ENCODE measurements at regions not wholly inside any gene's neighbourhood (a gene's known extent, or its start where the extent isn't known, plus 50 kb on each side); places are given as distances from the start of the nearest gene placed in this dataset.

GRCh38 chr7:85343484-85343883, 156.6 kb upstream of the SEMA3D start:
- TF ChIP-seq EZH2 (IDR thresholded peaks at IDR 0.05; ENCODE audit: borderline replicate concordance, low read depth, low read length, severe bottlenecking) (no peak), CTCF (IDR thresholded peaks at IDR 0.05; ENCODE audit: borderline replicate concordance, extremely low read depth, low read length, poor library complexity, severe bottlenecking) (no peak)
- no peak overlapping the region for H3K9ac ChIP-seq (ENCODE audit: low read depth, low read length)
- no peak overlapping the region for H3K4me2 ChIP-seq (ENCODE audit: insufficient read depth, low read length)
- no peaks in the 10 kb centered on the region for H3K79me2 ChIP-seq (ENCODE audit: insufficient read depth, low read length)
- no peaks in the 10 kb centered on the region for H3K27me3 ChIP-seq (ENCODE audit: insufficient read depth, low read length, poor library complexity)
- no peak for DNase-seq
- no peak for ATAC-seq (ENCODE audit: insufficient read depth, low read depth)
- no peaks in the 10 kb centered on the region for H4K20me1 ChIP-seq (ENCODE audit: insufficient read depth, low read length)
- no peak overlapping the region for H3K4me3 ChIP-seq (ENCODE audit: low read depth in 1 of 2, low read length in 2 of 2)
- H3K4me1 ChIP-seq (ENCODE audit: insufficient read depth, low read length): no peaks in the 10 kb centered on the region
- H3K9me3 ChIP-seq (ENCODE audit: insufficient read depth, low read length, severe bottlenecking): no peaks in the 10 kb centered on the region
- no peaks in the 10 kb centered on the region for H3K36me3 ChIP-seq (ENCODE audit: insufficient read depth, low read length)
- H2AFZ ChIP-seq (ENCODE audit: low read depth, low read length): no peak overlapping the region
- H3K27ac ChIP-seq (ENCODE audit: low read length): no peak overlapping the region

GRCh38 chr7:85342781-85343180, 155.9 kb upstream of the SEMA3D start:
- no peak overlapping the region for H3K9ac ChIP-seq (ENCODE audit: low read depth, low read length)
- H3K4me1 ChIP-seq (ENCODE audit: insufficient read depth, low read length): no peaks in the 10 kb centered on the region
- no peaks in the 10 kb centered on the region for H3K27me3 ChIP-seq (ENCODE audit: insufficient read depth, low read length, poor library complexity)
- no peaks in the 10 kb centered on the region for H3K9me3 ChIP-seq (ENCODE audit: insufficient read depth, low read length, severe bottlenecking)
- ATAC-seq (ENCODE audit: insufficient read depth, low read depth) (no peak), DNase-seq (no peak)
- no peaks in the 10 kb centered on the region for H4K20me1 ChIP-seq (ENCODE audit: insufficient read depth, low read length)
- H3K79me2 ChIP-seq (ENCODE audit: insufficient read depth, low read length): no peaks in the 10 kb centered on the region
- H3K36me3 ChIP-seq (ENCODE audit: insufficient read depth, low read length): no peaks in the 10 kb centered on the region
- no peak overlapping the region for H2AFZ ChIP-seq (ENCODE audit: low read depth, low read length)
- no peak for TF ChIP-seq CTCF (IDR thresholded peaks at IDR 0.05; ENCODE audit: borderline replicate concordance, extremely low read depth, low read length, poor library complexity, severe bottlenecking)
- no peak for TF ChIP-seq EZH2 (IDR thresholded peaks at IDR 0.05; ENCODE audit: borderline replicate concordance, low read depth, low read length, severe bottlenecking)
- no peak overlapping the region for H3K4me3 ChIP-seq (ENCODE audit: low read depth in 1 of 2, low read length in 2 of 2)
- H3K4me2 ChIP-seq (ENCODE audit: insufficient read depth, low read length): no peak overlapping the region
- H3K27ac ChIP-seq (ENCODE audit: low read length): no peak overlapping the region

GRCh38 chr7:85341973-85342372, 155.1 kb upstream of the SEMA3D start:
- DNase-seq (no peak), ATAC-seq (ENCODE audit: insufficient read depth, low read depth) (no peak)
- no peak overlapping the region for H3K4me2 ChIP-seq (ENCODE audit: insufficient read depth, low read length)
- H3K27ac ChIP-seq (ENCODE audit: low read length): no peak overlapping the region
- no peaks in the 10 kb centered on the region for H4K20me1 ChIP-seq (ENCODE audit: insufficient read depth, low read length)
- H3K36me3 ChIP-seq (ENCODE audit: insufficient read depth, low read length): no peaks in the 10 kb centered on the region
- H3K4me1 ChIP-seq (ENCODE audit: insufficient read depth, low read length): no peaks in the 10 kb centered on the region
- no peaks in the 10 kb centered on the region for H3K9me3 ChIP-seq (ENCODE audit: insufficient read depth, low read length, severe bottlenecking)
- H3K27me3 ChIP-seq (ENCODE audit: insufficient read depth, low read length, poor library complexity): no peaks in the 10 kb centered on the region
- H3K9ac ChIP-seq (ENCODE audit: low read depth, low read length): no peak overlapping the region
- H2AFZ ChIP-seq (ENCODE audit: low read depth, low read length): no peak overlapping the region
- H3K4me3 ChIP-seq (ENCODE audit: low read depth in 1 of 2, low read length in 2 of 2): no peak overlapping the region
- TF ChIP-seq EZH2 (IDR thresholded peaks at IDR 0.05; ENCODE audit: borderline replicate concordance, low read depth, low read length, severe bottlenecking): no peak
- no peak for TF ChIP-seq CTCF (IDR thresholded peaks at IDR 0.05; ENCODE audit: borderline replicate concordance, extremely low read depth, low read length, poor library complexity, severe bottlenecking)
- no peaks in the 10 kb centered on the region for H3K79me2 ChIP-seq (ENCODE audit: insufficient read depth, low read length)

GRCh38 chr7:85341121-85341520, 154.3 kb upstream of the SEMA3D start:
- no peaks in the 10 kb centered on the region for H3K79me2 ChIP-seq (ENCODE audit: insufficient read depth, low read length)
- no peaks in the 10 kb centered on the region for H3K36me3 ChIP-seq (ENCODE audit: insufficient read depth, low read length)
- no peak overlapping the region for H3K4me2 ChIP-seq (ENCODE audit: insufficient read depth, low read length)
- H3K9me3 ChIP-seq (ENCODE audit: insufficient read depth, low read length, severe bottlenecking): no peaks in the 10 kb centered on the region
- no peaks in the 10 kb centered on the region for H3K27me3 ChIP-seq (ENCODE audit: insufficient read depth, low read length, poor library complexity)
- no peak overlapping the region for H3K9ac ChIP-seq (ENCODE audit: low read depth, low read length)
- no peak for TF ChIP-seq EZH2 (IDR thresholded peaks at IDR 0.05; ENCODE audit: borderline replicate concordance, low read depth, low read length, severe bottlenecking)
- no peak for TF ChIP-seq CTCF (IDR thresholded peaks at IDR 0.05; ENCODE audit: borderline replicate concordance, extremely low read depth, low read length, poor library complexity, severe bottlenecking)
- no peak overlapping the region for H2AFZ ChIP-seq (ENCODE audit: low read depth, low read length)
- no peak overlapping the region for H3K4me3 ChIP-seq (ENCODE audit: low read depth in 1 of 2, low read length in 2 of 2)
- no peaks in the 10 kb centered on the region for H3K4me1 ChIP-seq (ENCODE audit: insufficient read depth, low read length)
- H4K20me1 ChIP-seq (ENCODE audit: insufficient read depth, low read length): no peaks in the 10 kb centered on the region
- H3K27ac ChIP-seq (ENCODE audit: low read length): no peak overlapping the region
- no peak for DNase-seq
- no peak for ATAC-seq (ENCODE audit: insufficient read depth, low read depth)
